ENCODE measurements at regions not wholly inside any gene's neighbourhood (a gene's known extent, or its start where the extent isn't known, plus 50 kb on each side); places are given as distances from the start of the nearest gene placed in this dataset.

DNA sequence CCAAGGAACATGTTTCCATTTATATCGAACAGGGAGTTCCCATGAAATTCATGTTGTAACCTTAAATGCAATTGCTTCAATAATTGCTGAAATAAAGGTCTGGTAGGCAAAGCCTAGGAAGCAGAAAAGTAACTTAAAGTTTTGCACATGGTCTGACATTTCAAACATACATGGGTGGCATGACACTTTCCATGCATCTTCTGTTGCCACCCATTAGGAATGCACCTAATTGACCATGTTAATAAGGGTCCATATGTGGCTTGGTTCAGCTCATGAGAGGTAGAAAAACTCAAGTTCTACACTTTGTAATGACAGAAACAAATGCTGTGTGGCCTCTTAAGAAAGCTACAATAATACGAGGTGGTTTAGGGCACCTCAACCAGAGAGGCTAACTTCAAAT lies 72.0 kb upstream of the GORAB start:
- DNase-seq (ENCODE audit: low spot score), result no peak

DNA sequence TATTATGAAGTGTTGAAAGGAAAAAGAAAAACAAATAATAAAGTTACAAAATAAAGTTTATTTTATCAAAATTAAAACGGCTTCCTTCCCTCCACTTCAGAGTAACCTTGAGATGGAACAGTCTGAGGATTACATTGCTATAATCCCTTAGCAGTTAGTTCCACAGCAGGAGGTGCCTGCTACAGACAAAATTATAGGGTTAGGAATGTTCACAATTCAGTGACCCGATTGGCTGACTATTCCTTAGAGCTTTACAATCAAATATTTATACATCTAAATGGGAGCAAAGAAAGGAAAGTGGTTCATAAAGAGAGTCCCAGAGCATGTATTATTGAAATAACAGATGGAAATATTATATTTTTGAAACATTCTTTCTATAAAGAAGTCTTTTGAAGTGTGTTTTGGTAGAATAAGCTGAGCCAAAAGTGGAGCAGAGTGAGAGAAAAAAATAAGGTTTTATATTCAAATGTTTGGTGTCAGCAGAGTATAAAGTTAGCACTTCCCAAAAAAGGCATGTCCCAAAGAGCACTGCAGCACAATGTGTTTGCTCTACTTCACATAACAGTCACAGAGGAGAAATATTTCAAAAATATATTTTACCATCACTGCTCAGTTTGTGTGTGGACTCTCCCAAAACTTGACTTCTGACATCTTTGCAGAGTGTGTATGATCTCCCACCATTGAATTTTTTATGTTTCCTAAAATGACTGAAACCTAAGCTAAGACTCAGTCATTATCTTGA lies 71.4 kb upstream of the GORAB start:
- no peak for DNase-seq (ENCODE audit: low spot score)

DNA sequence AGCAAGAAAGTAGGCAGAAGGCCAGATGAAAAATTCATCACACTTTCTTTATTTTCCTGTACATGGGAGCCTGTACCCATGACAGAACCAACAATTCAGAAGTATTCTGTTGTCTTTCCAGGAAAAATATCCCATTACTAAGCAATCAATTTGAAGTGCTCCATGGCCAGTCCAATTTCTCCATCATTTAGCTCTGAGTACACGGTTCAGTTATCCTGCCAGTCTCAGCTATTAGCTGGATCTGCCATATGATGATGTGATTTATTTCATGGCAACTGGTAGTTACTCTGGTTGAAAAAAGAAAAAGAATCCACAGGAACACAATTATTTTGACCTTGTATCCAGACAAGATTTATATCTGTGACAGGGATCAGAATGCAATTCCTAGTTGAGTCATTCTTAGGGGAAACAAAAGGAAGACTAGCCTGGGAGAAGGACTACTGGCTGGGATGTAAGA lies 70.6 kb upstream of the GORAB start:
- peak; percentile 17 for DNase-seq (ENCODE audit: low spot score)

DNA sequence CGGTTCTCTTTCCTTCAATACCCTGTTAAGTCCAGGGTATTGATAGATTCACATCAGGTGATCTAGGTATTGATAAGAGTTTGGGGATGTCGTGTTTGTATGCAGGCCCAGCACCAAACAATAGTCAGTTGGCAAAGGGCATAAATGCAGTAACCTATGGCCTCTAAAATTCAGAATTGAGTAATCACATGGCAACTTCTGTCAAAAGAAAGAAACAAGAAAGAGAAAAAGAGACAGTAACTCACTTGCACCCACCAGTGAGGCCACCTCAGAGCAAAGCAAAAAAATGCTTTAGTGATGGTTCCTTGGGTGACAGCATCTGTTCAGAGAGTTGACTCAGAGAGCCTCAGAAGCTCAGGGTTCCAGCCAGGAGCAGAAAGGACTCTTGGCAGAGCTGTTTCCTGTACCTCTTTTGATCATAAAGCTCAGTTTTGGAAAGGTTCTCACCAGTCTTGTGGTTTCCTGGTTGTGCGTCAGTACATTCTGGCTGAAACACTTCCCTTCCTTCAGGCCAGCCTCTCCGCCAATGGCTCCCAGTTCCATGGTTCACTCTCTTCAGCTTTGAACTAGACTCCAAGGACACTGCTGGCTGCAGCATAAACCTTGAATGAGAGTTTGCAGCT lies 70.1 kb upstream of the GORAB start:
- DNase-seq (ENCODE audit: low spot score), result peak; percentile 16

DNA sequence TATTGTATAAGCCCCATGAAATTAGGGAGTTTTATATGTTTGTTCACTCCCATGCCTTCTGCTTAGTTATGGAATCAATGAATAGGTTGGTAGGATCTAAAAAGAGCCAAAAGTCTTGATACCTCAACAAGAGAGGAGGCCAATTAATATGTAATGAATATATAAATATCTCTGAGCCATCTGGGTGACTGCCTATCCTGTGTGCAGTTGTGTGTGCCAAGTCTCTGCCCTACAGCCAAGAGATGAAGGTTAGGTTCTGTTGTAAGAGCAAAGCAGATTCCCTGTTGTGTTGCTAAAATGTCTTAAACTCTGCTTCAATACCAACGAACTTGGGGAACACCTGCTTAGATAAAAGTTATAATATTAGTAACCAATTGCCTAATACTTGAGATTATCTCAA lies 61.8 kb upstream of the GORAB start:
- no peak for DNase-seq (ENCODE audit: low spot score)

DNA sequence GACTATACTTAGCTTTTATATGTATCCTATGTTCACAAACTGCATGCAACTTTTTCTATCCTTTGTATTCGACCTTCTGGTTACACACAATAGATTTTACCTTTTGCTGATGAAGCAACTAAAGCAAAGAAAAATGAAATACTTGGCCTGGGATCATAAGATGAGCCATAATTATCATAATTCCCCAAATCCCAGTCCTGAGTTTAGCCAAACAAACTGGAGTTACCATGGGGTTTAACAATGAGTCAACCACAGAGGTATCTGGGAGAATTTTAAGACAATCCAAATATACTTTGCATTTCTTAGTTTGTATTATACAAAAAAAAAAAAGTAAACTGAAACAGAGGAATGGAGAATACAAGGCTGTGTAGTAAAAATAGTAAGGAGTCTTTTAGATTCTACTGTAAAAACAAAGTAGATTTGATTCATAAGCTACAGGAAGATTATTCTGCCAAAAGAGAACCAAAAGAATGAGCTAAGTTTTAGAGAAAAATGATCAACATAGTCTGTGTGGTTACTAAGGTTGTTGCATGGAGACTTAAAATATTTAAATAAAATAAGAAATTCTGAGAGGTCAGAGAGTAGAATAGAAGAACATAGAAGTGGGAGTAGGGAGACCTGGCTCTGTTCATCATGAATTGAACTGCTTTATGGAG lies 60.4 kb upstream of the GORAB start:
- no peak for DNase-seq (ENCODE audit: low spot score)

DNA sequence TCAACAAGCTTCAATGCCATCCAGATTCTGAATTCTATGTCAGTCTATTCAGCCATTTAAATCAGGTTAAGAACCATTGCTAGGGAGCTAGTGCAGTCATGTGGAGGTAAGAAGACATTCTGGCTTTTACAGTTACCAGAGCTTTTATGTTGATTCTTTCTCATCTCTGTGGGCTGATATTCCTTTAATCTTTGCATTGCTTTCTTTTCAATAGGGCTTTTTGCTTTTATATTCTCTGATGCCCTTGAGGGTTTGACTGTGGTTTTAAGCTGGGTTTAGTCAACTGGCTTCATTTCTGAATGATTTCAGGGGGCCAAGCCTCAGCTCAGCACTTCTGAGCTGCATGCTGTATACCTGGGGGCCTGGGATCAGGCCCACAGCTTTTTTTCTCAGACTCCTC lies 51.0 kb upstream of the GORAB start:
- no peak for DNase-seq (ENCODE audit: low spot score)

Data from kidney capillary endothelial cell (primary cell).